ENCODE measurements at regions not wholly inside any gene's neighbourhood (a gene's known extent, or its start where the extent isn't known, plus 50 kb on each side); places are given as distances from the start of the nearest gene placed in this dataset.
A peak's percentile ranks its signal among the peaks of the same experiment; 100 is the strongest.
"Not testable (repeated sequence)": the region's sequence is repeated elsewhere in the genome, so short reads cannot be mapped to it uniquely, and the experiment has no call there.

GRCh38 chr17:445839-446238 lies 93.2 kb upstream of the RPH3AL start, which contains the start of gene RFLNB:
Gene RFLNB, minus strand, starts transcription at chr17:445939.
- H3K9me3 ChIP-seq; H3K4me3 ChIP-seq; FAIRE-seq; H3K27ac ChIP-seq; H3K4me2 ChIP-seq; DNase-seq (ENCODE audit: low read depth in 1 of 2, low spot score in 1 of 2); ATAC-seq; POLR2A ChIA-PET; H3K4me1 ChIP-seq: not testable (repeated sequence)
- WGBS (ENCODE audit: missing lambda C conversion rate): 93% methylated on average over 12 of the region's 12 CpGs
- CTCF ChIA-PET: interaction anchor here (0.7 to 2.9 kb wide), 3 partner anchors 33 to 296 kb away, joined by 3 to 14 read pairs (median 6); no protein-coding TSS in a partner anchor

DNA sequence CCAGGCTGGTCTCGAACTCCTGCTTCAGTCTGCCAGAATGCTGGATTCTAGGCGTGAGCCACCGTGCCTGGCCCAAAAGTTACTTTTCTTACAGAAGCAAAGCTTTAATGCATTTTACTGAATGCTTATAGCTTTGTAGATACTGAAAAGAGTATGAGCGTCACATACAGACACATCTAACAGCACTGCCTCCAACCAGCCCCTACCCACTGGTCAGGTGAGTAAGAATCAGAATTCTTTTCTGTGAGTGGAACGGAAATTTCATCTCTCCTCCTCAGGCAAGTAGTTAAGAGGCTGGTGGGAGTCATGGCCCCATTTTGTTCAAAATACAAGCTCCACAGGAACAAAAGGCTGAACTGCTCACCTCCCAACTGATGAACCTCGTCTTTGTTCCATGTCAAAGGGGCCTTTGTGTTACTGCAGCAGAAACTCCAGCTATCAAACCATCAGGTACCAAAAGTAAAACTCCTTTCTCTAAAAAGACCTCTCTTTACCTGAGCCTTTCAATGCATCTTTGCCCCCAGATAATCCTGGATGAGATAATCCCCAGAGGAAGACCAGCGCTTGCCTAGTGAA lies 92.4 kb upstream of the RPH3AL start:
- Histone ChIP-seq H3K9me3 (no peaks in the 10 kb centered on the region), H3K4me3 (no peak overlapping the region), H3K27ac (no peak overlapping the region), H3K4me2 (no peak overlapping the region), H3K4me1 (no peaks in the 10 kb centered on the region)
- no peak for DNase-seq (ENCODE audit: low read depth in 1 of 2, low spot score in 1 of 2)
- 89% methylated on average over 7 of the region's 7 CpGs for WGBS (ENCODE audit: missing lambda C conversion rate)
- CTCF ChIA-PET: interaction anchor here (0.7 to 2.9 kb wide), 3 partner anchors 33 to 256 kb away, joined by 3 to 14 read pairs (median 4); no protein-coding TSS in a partner anchor
- POLR2A ChIA-PET: no interaction called here
- TF ChIP-seq ZNF302 (CRISPR knock-in tag; IDR thresholded peaks at IDR 0.05) (no peak), TFCP2L1 (CRISPR knock-in tag; IDR thresholded peaks at IDR 0.05) (no peak), CBX2 (IDR thresholded peaks at IDR 0.05; ENCODE audit: borderline replicate concordance, low read depth) (no peak), SREBF2 (IDR thresholded peaks at IDR 0.05) (no peak), CTCF (IDR thresholded peaks at IDR 0.05) (no peak), HEYL (CRISPR knock-in tag; IDR thresholded peaks at IDR 0.05) (no peak), CEBPB (IDR thresholded peaks at IDR 0.05) (no peak), KDM5A (IDR thresholded peaks at IDR 0.05) (no peak), KDM1A (IDR thresholded peaks at IDR 0.05; ENCODE audit: low read depth) (no peak)
- ATAC-seq: no peak
- no peak for FAIRE-seq

DNA sequence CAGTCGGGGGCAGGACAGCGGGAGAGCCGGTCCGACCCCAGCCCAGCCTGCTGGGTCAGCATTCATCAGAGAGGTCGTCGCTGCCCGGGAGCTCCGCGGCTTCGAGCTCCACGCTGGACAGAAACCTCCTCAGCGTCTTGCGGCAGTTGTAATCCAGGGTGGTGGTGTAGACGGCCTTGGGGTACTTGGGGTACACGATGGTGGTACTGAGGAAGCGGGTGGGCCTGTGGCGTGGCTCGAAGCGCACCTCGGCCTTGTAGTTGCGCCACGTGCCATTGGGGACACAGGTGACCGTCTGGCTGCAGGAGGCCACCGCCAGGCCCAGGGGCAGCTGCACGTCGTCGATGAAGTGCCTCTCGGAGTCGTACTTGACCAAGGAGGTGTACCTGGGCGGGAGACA lies 90.5 kb upstream of the RPH3AL start:
- Histone ChIP-seq H3K4me3 (no peak overlapping the region), H3K4me1 (no peaks in the 10 kb centered on the region), H3K27ac (no peak overlapping the region), H3K9me3 (no peaks in the 10 kb centered on the region), H3K4me2 (no peak overlapping the region)
- TF ChIP-seq ZFP36 (IDR thresholded peaks at IDR 0.05; ENCODE audit: borderline replicate concordance, partially characterized antibody): no peak
- no peak for TF ChIP-seq ZNF302 (CRISPR knock-in tag; IDR thresholded peaks at IDR 0.05)
- no peak for TF ChIP-seq NPAS2 (CRISPR knock-in tag; IDR thresholded peaks at IDR 0.05; ENCODE audit: borderline replicate concordance)
- CTCF ChIA-PET: interaction anchor here (1.7 to 2.0 kb wide), 2 partner anchors 31 to 257 kb away, joined by 7 to 10 read pairs; no protein-coding TSS in a partner anchor
- FAIRE-seq (no peak), DNase-seq (ENCODE audit: low read depth in 1 of 2, low spot score in 1 of 2) (no peak), ATAC-seq (no peak)
- WGBS (ENCODE audit: missing lambda C conversion rate): 94% methylated on average over 30 of the region's 30 CpGs
- POLR2A ChIA-PET: no interaction called here

GRCh38 chr17:441155-441950 lies 88.7 kb upstream of the RPH3AL start:
- TF ChIP-seq KDM1A (IDR thresholded peaks at IDR 0.05; ENCODE audit: low read depth): no peak
- no peak for TF ChIP-seq FOXS1 (CRISPR knock-in tag; IDR thresholded peaks at IDR 0.05)
- TF ChIP-seq JUNB (IDR thresholded peaks at IDR 0.05): no peak
- TF ChIP-seq SMC3 (IDR thresholded peaks at IDR 0.05): no peak
- TF ChIP-seq PHF8 (IDR thresholded peaks at IDR 0.05; ENCODE audit: borderline replicate concordance, low read depth): no peak
- TF ChIP-seq HEYL (CRISPR knock-in tag; IDR thresholded peaks at IDR 0.05): no peak
- no peak for TF ChIP-seq HOXB13 (CRISPR knock-in tag; IDR thresholded peaks at IDR 0.05; ENCODE audit: low read depth)
- no peak for TF ChIP-seq POLR2A (IDR thresholded peaks at IDR 0.05; ENCODE audit: low read length)
- TF ChIP-seq SREBF2 (IDR thresholded peaks at IDR 0.05): no peak
- no peak for TF ChIP-seq ZSCAN20 (CRISPR knock-in tag; IDR thresholded peaks at IDR 0.05)
- no peak for TF ChIP-seq BCL3 (IDR thresholded peaks at IDR 0.05)
- TF ChIP-seq ESRRA (IDR thresholded peaks at IDR 0.05; ENCODE audit: borderline replicate concordance, low read length): no peak
- FAIRE-seq (no peak), DNase-seq (ENCODE audit: low read depth in 1 of 2, low spot score in 1 of 2) (no peak), ATAC-seq (peak in 1 of 2 experiments; percentile 34; a peak in 1 of 6 replicates)
- Histone ChIP-seq H3K27ac (no peak overlapping the region), H3K4me1 (no peaks in the 10 kb centered on the region), H3K4me3 (no peak overlapping the region), H3K9me3 (peaks cover 11% of the 10 kb centered on the region; the same call in 1 of the 3 replicates), H3K4me2 (no peak overlapping the region)
- ChIA-PET CTCF (interaction anchor here (0.7 to 2.7 kb wide), 3 partner anchors 29 to 443 kb away, joined by 3 to 15 read pairs (median 4); no protein-coding TSS in a partner anchor), POLR2A (no interaction called here)
- 94% methylated on average over 40 of the region's 41 CpGs for WGBS (ENCODE audit: missing lambda C conversion rate)
